Neural cell (in vitro differentiated cells): ENCODE measurements at regions not wholly inside any gene's neighbourhood (a gene's known extent, or its start where the extent isn't known, plus 50 kb on each side); places are given as distances from the start of the nearest gene placed in this dataset.

Experiments used
- H2AFZ ChIP-seq: fragments of 200-600, 300-800 bp; sonication (generic), shearing (Covaris generic); 2 replicates; pipeline ENCODE4 v1.6.0; 2014; ENCODE audit warnings: low read depth, mild to moderate bottlenecking, antibody characterized with exemption, low read length, moderate library complexity
- H3F3A ChIP-seq: fragments of 200-600 bp; shearing (Covaris generic); 2 replicates; pipeline ENCODE4 v1.6.1; 2016; ENCODE audit warnings: mild to moderate bottlenecking, moderate library complexity, mixed read lengths, antibody characterized with exemption, low read length; ENCODE audit not compliant: insufficient read depth, poor library complexity, severe bottlenecking
- H3K27ac ChIP-seq: fragments of 200-600, 300-800 bp; sonication (generic), shearing (Covaris generic); 2 replicates; pipeline ENCODE4 v1.5.1; 2014; ENCODE audit warnings: mild to moderate bottlenecking, low read length, moderate library complexity
- H3K27me3 ChIP-seq: fragments of 300-800, 200-600 bp; sonication (generic), shearing (Covaris generic); 2 replicates; pipeline ENCODE4 v1.6.0; 2014; ENCODE audit warnings: mild to moderate bottlenecking, low read depth, low read length, moderate library complexity; ENCODE audit not compliant: insufficient read depth
- H3K36me3 ChIP-seq: fragments of 300-800, 200-600 bp; sonication (generic), shearing (Covaris generic); 2 replicates; pipeline ENCODE4 v1.5.1; 2014; ENCODE audit warnings: mild to moderate bottlenecking, antibody characterized with exemption, low read length, moderate library complexity; ENCODE audit not compliant: insufficient read depth
- H3K4me2 ChIP-seq: fragments of 300-800, 200-600 bp; sonication (generic), shearing (Covaris generic); 2 replicates; pipeline ENCODE4 v1.6.0; 2014; ENCODE audit warnings: mild to moderate bottlenecking, low read length
- H3K4me3 ChIP-seq: fragments of 300-800, 200-600 bp; sonication (generic), shearing (Covaris generic); 2 replicates; pipeline ENCODE4 v1.5.1; 2014; ENCODE audit warnings: mild to moderate bottlenecking, low read length, moderate library complexity
- H3K79me2 ChIP-seq: fragments of 200-600 bp; shearing (Covaris generic); replicated peaks from 2 replicates; pipeline ENCODE4 v1.6.0; 2014; ENCODE audit warnings: mild to moderate bottlenecking, low read length, moderate library complexity; ENCODE audit not compliant: insufficient read depth
- H3K9ac ChIP-seq: fragments of 300-800, 200-600 bp; sonication (generic), shearing (Covaris generic); 2 replicates; pipeline ENCODE4 v1.6.1; 2016; ENCODE audit warnings: mild to moderate bottlenecking, low read length, mixed read lengths
- H3K9me2 ChIP-seq: fragments of 200-600 bp; shearing (Covaris generic); 2 replicates; pipeline ENCODE4 v1.6.1; 2016; ENCODE audit warnings: mild to moderate bottlenecking, low read length, mixed read lengths; ENCODE audit not compliant: insufficient read depth
- H3K9me3 ChIP-seq: fragments of 200-600, 300-800 bp; sonication (generic), shearing (Covaris generic); 2 replicates; pipeline ENCODE4 v1.6.1; 2016; ENCODE audit warnings: mild to moderate bottlenecking, mixed run types, low read length, moderate library complexity, mixed read lengths
- H4K20me1 ChIP-seq: fragments of 200-600 bp; shearing (Covaris generic); 2 replicates; pipeline ENCODE4 v1.6.1; 2016; ENCODE audit warnings: mild to moderate bottlenecking, mixed run types; ENCODE audit not compliant: insufficient read depth
- CTCF ChIP-seq: fragments of 450-650 bp; IDR thresholded peaks from 2 replicates; pipeline ENCODE4 v1.5.1; 2014; ENCODE audit warnings: antibody characterized with exemption, mild to moderate bottlenecking, moderate library complexity; ENCODE audit not compliant: poor library complexity, severe bottlenecking
- EP300 ChIP-seq: fragments of 450-650 bp; conservative IDR thresholded peaks from 2 replicates; pipeline ENCODE4 v1.6.1; 2014; ENCODE audit warnings: antibody characterized with exemption, mild to moderate bottlenecking, moderate library complexity; ENCODE audit not compliant: poor library complexity, severe bottlenecking
- POLR2AphosphoS5 ChIP-seq: IDR thresholded peaks from 2 replicates; pipeline ENCODE4 v1.6.1; 2012
- RAD21 ChIP-seq: fragments of 450-650 bp; conservative IDR thresholded peaks from 2 replicates; pipeline ENCODE4 v1.6.1; 2014; ENCODE audit warnings: antibody characterized with exemption, mild to moderate bottlenecking, moderate library complexity
- SMC3 ChIP-seq: fragments of 450-650 bp; conservative IDR thresholded peaks from 2 replicates; pipeline ENCODE4 v1.6.1; 2014; ENCODE audit warnings: antibody characterized with exemption, mild to moderate bottlenecking, moderate library complexity; ENCODE audit not compliant: poor library complexity
- TAF1 ChIP-seq: IDR thresholded peaks from 2 replicates; pipeline ENCODE4 v1.6.1; 2012; ENCODE audit warnings: low read depth
- TF ChIP-seq, protein P1 (sequence below): IDR thresholded peaks from 2 replicates; pipeline ENCODE4 v1.6.1; 2012; ENCODE audit warnings: borderline replicate concordance

DNA sequence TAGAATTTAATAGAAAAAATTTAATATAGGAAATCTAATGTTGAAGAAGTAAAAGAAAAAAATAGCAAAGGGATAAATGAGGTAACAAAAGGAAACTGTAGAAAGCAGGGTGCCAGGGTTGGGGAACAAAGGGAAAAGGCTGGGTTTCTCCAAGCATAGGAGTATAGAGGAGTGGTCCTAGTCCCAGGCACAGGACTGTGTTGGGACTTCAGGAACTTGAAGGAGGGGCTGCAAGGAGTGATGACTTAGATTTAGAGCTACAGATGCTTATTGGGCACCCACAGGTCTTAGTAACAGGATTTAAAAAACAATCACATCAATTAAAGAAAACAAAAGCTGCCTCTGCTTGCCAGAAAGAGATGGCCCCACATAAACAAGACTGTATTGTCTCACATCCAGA is 396.5 kb upstream of the TNC start:
- Histone ChIP-seq H3K79me2 (no peaks in the 10 kb centered on the region), H3F3A (no peaks in the 10 kb centered on the region), H2AFZ (no peak overlapping the region), H3K4me3 (no peak overlapping the region), H3K9me2 (no peaks in the 10 kb centered on the region), H3K9ac (no peak overlapping the region), H3K9me3 (no peaks in the 10 kb centered on the region), H3K27me3 (no peaks in the 10 kb centered on the region), H3K27ac (no peak overlapping the region), H4K20me1 (no peaks in the 10 kb centered on the region), H3K36me3 (no peaks in the 10 kb centered on the region), H3K4me2 (no peak overlapping the region)
- TF ChIP-seq POLR2AphosphoS5 (no peak), EP300 (no peak), SMC3 (no peak), TAF1 (no peak), CTCF (no peak)

GRCh38 chr9:115517335-115518075 is 399.5 kb upstream of the TNC start:
- H3K79me2 ChIP-seq: no peaks in the 10 kb centered on the region

More at GRCh38 chr9:115517335-115518075, 399.5 kb upstream of the TNC start:
- no peaks in the 10 kb centered on the region for H3K9me3 ChIP-seq
- no peak for TF ChIP-seq POLR2AphosphoS5
- TF ChIP-seq CTCF: no peak
- TF ChIP-seq, protein P1, sequence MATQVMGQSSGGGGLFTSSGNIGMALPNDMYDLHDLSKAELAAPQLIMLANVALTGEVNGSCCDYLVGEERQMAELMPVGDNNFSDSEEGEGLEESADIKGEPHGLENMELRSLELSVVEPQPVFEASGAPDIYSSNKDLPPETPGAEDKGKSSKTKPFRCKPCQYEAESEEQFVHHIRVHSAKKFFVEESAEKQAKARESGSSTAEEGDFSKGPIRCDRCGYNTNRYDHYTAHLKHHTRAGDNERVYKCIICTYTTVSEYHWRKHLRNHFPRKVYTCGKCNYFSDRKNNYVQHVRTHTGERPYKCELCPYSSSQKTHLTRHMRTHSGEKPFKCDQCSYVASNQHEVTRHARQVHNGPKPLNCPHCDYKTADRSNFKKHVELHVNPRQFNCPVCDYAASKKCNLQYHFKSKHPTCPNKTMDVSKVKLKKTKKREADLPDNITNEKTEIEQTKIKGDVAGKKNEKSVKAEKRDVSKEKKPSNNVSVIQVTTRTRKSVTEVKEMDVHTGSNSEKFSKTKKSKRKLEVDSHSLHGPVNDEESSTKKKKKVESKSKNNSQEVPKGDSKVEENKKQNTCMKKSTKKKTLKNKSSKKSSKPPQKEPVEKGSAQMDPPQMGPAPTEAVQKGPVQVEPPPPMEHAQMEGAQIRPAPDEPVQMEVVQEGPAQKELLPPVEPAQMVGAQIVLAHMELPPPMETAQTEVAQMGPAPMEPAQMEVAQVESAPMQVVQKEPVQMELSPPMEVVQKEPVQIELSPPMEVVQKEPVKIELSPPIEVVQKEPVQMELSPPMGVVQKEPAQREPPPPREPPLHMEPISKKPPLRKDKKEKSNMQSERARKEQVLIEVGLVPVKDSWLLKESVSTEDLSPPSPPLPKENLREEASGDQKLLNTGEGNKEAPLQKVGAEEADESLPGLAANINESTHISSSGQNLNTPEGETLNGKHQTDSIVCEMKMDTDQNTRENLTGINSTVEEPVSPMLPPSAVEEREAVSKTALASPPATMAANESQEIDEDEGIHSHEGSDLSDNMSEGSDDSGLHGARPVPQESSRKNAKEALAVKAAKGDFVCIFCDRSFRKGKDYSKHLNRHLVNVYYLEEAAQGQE: no peak
- no peak for TF ChIP-seq RAD21
- H3K27me3 ChIP-seq: no peaks in the 10 kb centered on the region
- H3K4me3 ChIP-seq: no peak overlapping the region
- H2AFZ ChIP-seq: no peak overlapping the region
- H3K27ac ChIP-seq: no peak overlapping the region
- no peaks in the 10 kb centered on the region for H4K20me1 ChIP-seq
- H3K9ac ChIP-seq: no peak overlapping the region
- H3K36me3 ChIP-seq: no peaks in the 10 kb centered on the region
- no peaks in the 10 kb centered on the region for H3K9me2 ChIP-seq
- no peak overlapping the region for H3K4me2 ChIP-seq
- H3F3A ChIP-seq: no peaks in the 10 kb centered on the region
